Keratinocyte (primary cell): ENCODE measurements at regions not wholly inside any gene's neighbourhood (a gene's known extent, or its start where the extent isn't known, plus 50 kb on each side); places are given as distances from the start of the nearest gene placed in this dataset.

Experiments used
- EZH2 ChIP-seq: IDR thresholded peaks from one replicate; pipeline ENCODE4 v1.6.1; 2012; ENCODE audit warnings: inconsistent platforms, mild to moderate bottlenecking, low read length, moderate library complexity
- TF ChIP-seq, protein P1 (sequence below), 3 experiments: IDR thresholded peaks in 1 of 3; conservative IDR thresholded peaks in 1 of 3; optimal IDR thresholded peaks in 1 of 3; 2 replicates in 2 of 3; 3 replicates in 1 of 3; pipeline versions ENCODE3 to v1.5.1; 2011; ENCODE audit warnings: low read length in 3 of 3, mild to moderate bottlenecking in 3 of 3, moderate library complexity in 2 of 3, control low read depth in 1 of 3, inconsistent platforms in 1 of 3; ENCODE audit not compliant: insufficient read depth in 2 of 3; ENCODE audit errors: extremely low read depth in 1 of 3

- TF ChIP-seq, protein P1, sequence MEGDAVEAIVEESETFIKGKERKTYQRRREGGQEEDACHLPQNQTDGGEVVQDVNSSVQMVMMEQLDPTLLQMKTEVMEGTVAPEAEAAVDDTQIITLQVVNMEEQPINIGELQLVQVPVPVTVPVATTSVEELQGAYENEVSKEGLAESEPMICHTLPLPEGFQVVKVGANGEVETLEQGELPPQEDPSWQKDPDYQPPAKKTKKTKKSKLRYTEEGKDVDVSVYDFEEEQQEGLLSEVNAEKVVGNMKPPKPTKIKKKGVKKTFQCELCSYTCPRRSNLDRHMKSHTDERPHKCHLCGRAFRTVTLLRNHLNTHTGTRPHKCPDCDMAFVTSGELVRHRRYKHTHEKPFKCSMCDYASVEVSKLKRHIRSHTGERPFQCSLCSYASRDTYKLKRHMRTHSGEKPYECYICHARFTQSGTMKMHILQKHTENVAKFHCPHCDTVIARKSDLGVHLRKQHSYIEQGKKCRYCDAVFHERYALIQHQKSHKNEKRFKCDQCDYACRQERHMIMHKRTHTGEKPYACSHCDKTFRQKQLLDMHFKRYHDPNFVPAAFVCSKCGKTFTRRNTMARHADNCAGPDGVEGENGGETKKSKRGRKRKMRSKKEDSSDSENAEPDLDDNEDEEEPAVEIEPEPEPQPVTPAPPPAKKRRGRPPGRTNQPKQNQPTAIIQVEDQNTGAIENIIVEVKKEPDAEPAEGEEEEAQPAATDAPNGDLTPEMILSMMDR (optimal IDR thresholded peaks at IDR 0.05 in 1 of 3, IDR thresholded peaks at IDR 0.05 in 1 of 3, conservative IDR thresholded peaks at IDR 0.05 in 1 of 3; ENCODE audit: extremely low read depth in 1 of 3, insufficient read depth in 2 of 3, low read length in 3 of 3) = no peak
- no peak for TF ChIP-seq EZH2
Observed at GRCh38 chr9:78573205-78573604, 276.3 kb downstream of the PSAT1 start.
